Endothelial cell of umbilical vein (primary cell): ENCODE measurements at regions not wholly inside any gene's neighbourhood (a gene's known extent, or its start where the extent isn't known, plus 50 kb on each side); places are given as distances from the start of the nearest gene placed in this dataset.

Source experiments
- BruUV-seq: library from RNA; stranded (reverse); fragments of 400-500 nt; replicated peaks from 2 replicates; lab custom pipeline; 2021; lab: Mats Ljungman, UMichigan
- CTCF ChIA-PET: fragments of 300-600, 350-600 bp; sonication (Branson Sonifier 250); formaldehyde crosslinking; loops from one replicate; lab custom pipeline; 2021; ENCODE audit warnings: antibody characterized with exemption, inconsistent platforms; lab: Charles Lee
- POLR2A ChIA-PET: fragments of 300-600, 350-600 bp; sonication (Branson Sonifier 250); formaldehyde crosslinking; loops from one replicate; lab custom pipeline; 2021; ENCODE audit warnings: antibody characterized with exemption, inconsistent platforms; lab: Charles Lee
- DNase-seq: peaks from one replicate; pipeline ENCODE4 v3.0.0-alpha.2; 2011; ENCODE audit warnings: low read depth, low spot score
- FAIRE-seq: peaks from 2 replicates; lab custom pipeline; 2011; peaks lifted over from hg19 to GRCh38; lab: Jason Lieb, UNC
- H2AFZ ChIP-seq: 2 replicates; pipeline ENCODE4 v1.6.0; 2012; ENCODE audit warnings: low read depth, low read length, control low read depth, inconsistent platforms
- H3K27ac ChIP-seq: 2 replicates; pipeline ENCODE4 v1.5.1; 2011; ENCODE audit warnings: low read depth, mild to moderate bottlenecking, control low read depth, low read length, moderate library complexity; ENCODE audit not compliant: insufficient read depth
- H3K27me3 ChIP-seq, 2 experiments: 2 replicates each; pipeline versions ENCODE4 v1.6.0 to v1.6.1; 2011; ENCODE audit warnings: low read length in 2 of 2, mixed read lengths in 1 of 2; ENCODE audit not compliant: control insufficient read depth in 2 of 2, insufficient read depth in 2 of 2
- H3K36me3 ChIP-seq, 2 experiments: 2 replicates in 1 of 2; 3 replicates in 1 of 2; pipeline ENCODE4 v1.5.1; 2011; ENCODE audit warnings: low read length in 2 of 2, mild to moderate bottlenecking in 1 of 2, moderate library complexity in 1 of 2; ENCODE audit not compliant: control insufficient read depth in 2 of 2, insufficient read depth in 2 of 2; ENCODE audit errors: extremely low read depth in 1 of 2
- H3K4me1 ChIP-seq: 3 replicates; pipeline ENCODE4 v1.5.1; 2011; ENCODE audit warnings: mild to moderate bottlenecking, low read length; ENCODE audit not compliant: control insufficient read depth, insufficient read depth; ENCODE audit errors: extremely low read depth
- H3K4me2 ChIP-seq: 2 replicates; pipeline ENCODE4 v1.6.1; 2011; ENCODE audit warnings: low read length, control low read depth, mixed read lengths; ENCODE audit not compliant: insufficient read depth
- H3K4me3 ChIP-seq, 3 experiments: fragments of 200-600 bp in 1 of 3; sonication (generic), shearing (Covaris generic) in 1 of 3; replicated peaks in 1 of 3; 2 replicates each; pipeline ENCODE4 v1.5.1; 2011 to 2016; ENCODE audit warnings: control low read depth in 3 of 3, low read length in 3 of 3, mild to moderate bottlenecking in 2 of 3, inconsistent platforms in 1 of 3, low read depth in 1 of 3, moderate library complexity in 1 of 3; ENCODE audit not compliant: insufficient read depth in 1 of 3
- H3K79me2 ChIP-seq: 2 replicates; pipeline ENCODE4 v1.6.0; 2012; ENCODE audit warnings: low read length, inconsistent platforms; ENCODE audit not compliant: control insufficient read depth, insufficient read depth
- H3K9ac ChIP-seq: replicated peaks from 2 replicates; pipeline ENCODE3; 2011; ENCODE audit warnings: low read length, control low read depth; ENCODE audit not compliant: insufficient read depth; ENCODE audit errors: extremely low read depth
- H3K9me1 ChIP-seq: replicated peaks from 3 replicates; pipeline ENCODE4 v1.6.0; 2011; ENCODE audit warnings: mild to moderate bottlenecking, low read length; ENCODE audit not compliant: control insufficient read depth, insufficient read depth; ENCODE audit errors: extremely low read depth
- H3K9me3 ChIP-seq: replicated peaks from 2 replicates; pipeline ENCODE4 v1.5.1; 2012; ENCODE audit warnings: low read length, inconsistent platforms; ENCODE audit not compliant: control insufficient read depth, insufficient read depth
- H4K20me1 ChIP-seq: replicated peaks from 2 replicates; pipeline ENCODE3; 2011; ENCODE audit warnings: mild to moderate bottlenecking, low read length; ENCODE audit not compliant: control insufficient read depth, insufficient read depth; ENCODE audit errors: extremely low read depth
- EZH2 ChIP-seq: IDR thresholded peaks from 2 replicates; pipeline ENCODE4 v1.6.1; 2012; ENCODE audit warnings: borderline replicate concordance, low read depth, mild to moderate bottlenecking, moderate library complexity, low read length, inconsistent platforms; ENCODE audit not compliant: severe bottlenecking
- FOS ChIP-seq: IDR thresholded peaks from 2 replicates; pipeline ENCODE4 v1.6.1; 2011; ENCODE audit warnings: mild to moderate bottlenecking, low read length, moderate library complexity, borderline replicate concordance; ENCODE audit not compliant: insufficient read depth
- GATA2 ChIP-seq: IDR thresholded peaks from 2 replicates; pipeline ENCODE4 v1.7.0; 2011; ENCODE audit warnings: low read depth, mild to moderate bottlenecking, moderate library complexity, mixed read lengths, low read length; ENCODE audit not compliant: insufficient read length, insufficient read depth
- JUN ChIP-seq: IDR thresholded peaks from 2 replicates; pipeline ENCODE4 v1.6.1; 2011; ENCODE audit warnings: borderline replicate concordance, low read depth; ENCODE audit not compliant: insufficient read length, insufficient read depth
- MYC ChIP-seq: IDR thresholded peaks from one replicate; pipeline ENCODE4 v1.6.1; 2011; ENCODE audit warnings: mild to moderate bottlenecking, low read depth, low read length
- POLR2A ChIP-seq: IDR thresholded peaks from 2 replicates; pipeline ENCODE4 v1.6.1; 2012; ENCODE audit warnings: low read depth, mild to moderate bottlenecking, control low read depth, low read length
- POLR2AphosphoS5 ChIP-seq: IDR thresholded peaks from 2 replicates; pipeline ENCODE4 v1.6.1; 2012; ENCODE audit warnings: low read depth, mild to moderate bottlenecking, control low read depth, low read length, moderate library complexity; ENCODE audit not compliant: insufficient read depth
- dilution Hi-C: fragments of 300-500 bp; cut with MboI; formaldehyde crosslinking; loops from one replicate; pipeline ENCODE4 v1.15.0; 2019; ENCODE audit warnings: low sequenced_read_pairs; ENCODE audit not compliant: extremely low pct_ligation_motif_present
- intact Hi-C: fragments of 100-400 bp; cut with micrococcal nuclease; formaldehyde crosslinking; loops from one replicate; pipeline ENCODE4 v1.10.0; 2022
- TF ChIP-seq, protein P1 (sequence below), 2 donors: IDR thresholded peaks; 1 replicate in 1 of 2; 2 replicates in 1 of 2; pipeline ENCODE4 v1.5.1; 2011; ENCODE audit warnings: low read length in 2 of 2, mild to moderate bottlenecking in 2 of 2, moderate library complexity in 2 of 2, control low read depth in 1 of 2, inconsistent platforms in 1 of 2, low read depth in 1 of 2; ENCODE audit not compliant: insufficient read depth in 1 of 2; ENCODE audit errors: extremely low read depth in 1 of 2
- TF ChIP-seq, protein P2 (sequence below): IDR thresholded peaks from 2 replicates; pipeline ENCODE4 v1.6.1; 2011; ENCODE audit not compliant: insufficient read depth, insufficient read length

DNA sequence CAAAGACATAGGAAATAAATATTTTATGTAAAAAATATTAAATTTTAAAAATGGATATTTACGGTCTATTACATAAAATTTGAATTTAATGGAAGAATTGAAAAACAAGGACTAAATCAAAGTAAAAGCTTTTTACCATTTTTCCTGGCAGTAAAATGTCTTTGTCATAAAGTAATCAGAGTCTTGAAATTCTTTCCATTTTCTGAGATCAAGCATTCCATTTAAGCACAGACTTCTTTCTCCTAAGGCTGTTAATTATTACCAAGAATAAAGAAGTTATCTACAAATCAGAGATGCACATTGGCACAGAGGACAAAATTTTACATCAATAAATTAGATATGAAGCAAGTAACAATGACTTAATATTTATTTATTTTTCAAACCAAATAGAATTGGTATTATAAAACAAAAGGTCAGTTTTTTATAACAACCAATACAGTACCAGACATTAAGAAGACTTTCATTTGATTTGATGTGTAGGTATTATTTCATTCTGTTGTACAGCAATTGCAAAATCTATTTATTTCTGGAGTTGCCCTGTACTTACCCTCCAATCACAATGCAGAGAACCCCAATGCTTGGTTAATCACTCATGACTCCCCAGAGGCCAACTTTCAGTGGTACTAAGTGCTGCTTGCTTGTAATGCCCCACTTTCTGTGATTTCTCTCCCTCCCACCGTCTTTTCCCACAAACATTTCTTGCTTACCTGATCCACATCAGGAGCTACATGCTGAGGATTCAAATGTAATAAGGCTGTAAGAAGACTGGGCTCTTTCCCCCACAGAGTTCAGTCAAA is 254.6 kb downstream of the GASK1B start:
- no peak overlapping the region for H3K27ac ChIP-seq
- ChIA-PET POLR2A (no interaction called here), CTCF (no interaction called here)
- no peak overlapping the region for H3K4me3 ChIP-seq
- no peaks in the 10 kb centered on the region for H3K9me3 ChIP-seq
- H4K20me1 ChIP-seq = no peaks in the 10 kb centered on the region
- FAIRE-seq (no peak), DNase-seq (no peak)
- H3K9me1 ChIP-seq = no peaks in the 10 kb centered on the region
- H3K4me2 ChIP-seq = no peak overlapping the region
- H3K27me3 ChIP-seq = no peaks in the 10 kb centered on the region
- H3K79me2 ChIP-seq = no peaks in the 10 kb centered on the region
- TF ChIP-seq POLR2A (no peak), GATA2 (no peak), POLR2AphosphoS5 (no peak), EZH2 (no peak), JUN (no peak), MYC (no peak), FOS (no peak)
- TF ChIP-seq, protein P1, sequence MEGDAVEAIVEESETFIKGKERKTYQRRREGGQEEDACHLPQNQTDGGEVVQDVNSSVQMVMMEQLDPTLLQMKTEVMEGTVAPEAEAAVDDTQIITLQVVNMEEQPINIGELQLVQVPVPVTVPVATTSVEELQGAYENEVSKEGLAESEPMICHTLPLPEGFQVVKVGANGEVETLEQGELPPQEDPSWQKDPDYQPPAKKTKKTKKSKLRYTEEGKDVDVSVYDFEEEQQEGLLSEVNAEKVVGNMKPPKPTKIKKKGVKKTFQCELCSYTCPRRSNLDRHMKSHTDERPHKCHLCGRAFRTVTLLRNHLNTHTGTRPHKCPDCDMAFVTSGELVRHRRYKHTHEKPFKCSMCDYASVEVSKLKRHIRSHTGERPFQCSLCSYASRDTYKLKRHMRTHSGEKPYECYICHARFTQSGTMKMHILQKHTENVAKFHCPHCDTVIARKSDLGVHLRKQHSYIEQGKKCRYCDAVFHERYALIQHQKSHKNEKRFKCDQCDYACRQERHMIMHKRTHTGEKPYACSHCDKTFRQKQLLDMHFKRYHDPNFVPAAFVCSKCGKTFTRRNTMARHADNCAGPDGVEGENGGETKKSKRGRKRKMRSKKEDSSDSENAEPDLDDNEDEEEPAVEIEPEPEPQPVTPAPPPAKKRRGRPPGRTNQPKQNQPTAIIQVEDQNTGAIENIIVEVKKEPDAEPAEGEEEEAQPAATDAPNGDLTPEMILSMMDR (IDR thresholded peaks at IDR 0.05; ENCODE audit: extremely low read depth in 1 of 2, insufficient read depth in 1 of 2, low read depth in 1 of 2, low read length in 2 of 2) = no peak
- TF ChIP-seq, protein P2, sequence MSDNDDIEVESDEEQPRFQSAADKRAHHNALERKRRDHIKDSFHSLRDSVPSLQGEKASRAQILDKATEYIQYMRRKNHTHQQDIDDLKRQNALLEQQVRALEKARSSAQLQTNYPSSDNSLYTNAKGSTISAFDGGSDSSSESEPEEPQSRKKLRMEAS = no peak
- no peak overlapping the region for H3K9ac ChIP-seq
- H3K36me3 ChIP-seq = no peaks in the 10 kb centered on the region
- intact Hi-C loops (no loop called here), dilution Hi-C loops (no loop called here)
- no TSS peak for BruUV-seq
- H2AFZ ChIP-seq = no peak overlapping the region
- H3K4me1 ChIP-seq = no peaks in the 10 kb centered on the region
